KMS-11 (cell line): ENCODE measurements at regions not wholly inside any gene's neighbourhood (a gene's known extent, or its start where the extent isn't known, plus 50 kb on each side); places are given as distances from the start of the nearest gene placed in this dataset.

Experiments
- H2AFZ ChIP-seq: fragments of 200-600 bp; sonication (generic); 2 replicates; pipeline ENCODE4 v1.6.1; 2016; ENCODE audit warnings: antibody characterized with exemption, mixed run types, low read depth
- H3K27ac ChIP-seq: fragments of 200-600 bp; sonication (generic); 2 replicates; pipeline ENCODE4 v1.6.1; 2016; ENCODE audit warnings: mild to moderate bottlenecking, mixed run types
- H3K27me3 ChIP-seq: fragments of 200-600 bp; sonication (generic); 2 replicates; pipeline ENCODE4 v1.6.1; 2017; ENCODE audit warnings: mild to moderate bottlenecking, low read depth, mixed run types, moderate library complexity; ENCODE audit not compliant: insufficient read depth
- H3K36me3 ChIP-seq: fragments of 200-600 bp; sonication (generic); 2 replicates; pipeline ENCODE4 v1.6.1; 2017; ENCODE audit warnings: mild to moderate bottlenecking, mixed run types; ENCODE audit not compliant: insufficient read depth
- H3K4me1 ChIP-seq: fragments of 200-600 bp; sonication (generic); 2 replicates; pipeline ENCODE4 v1.6.1; 2016; ENCODE audit warnings: mild to moderate bottlenecking, low read depth, mixed run types; ENCODE audit not compliant: poor library complexity, severe bottlenecking
- H3K4me2 ChIP-seq: fragments of 200-600 bp; sonication (generic); 2 replicates; pipeline ENCODE4 v1.7.0; 2016; ENCODE audit warnings: mild to moderate bottlenecking, mixed run types
- H3K4me3 ChIP-seq: fragments of 200-600 bp; sonication (generic); IDR thresholded peaks from 2 replicates; pipeline ENCODE4 v1.6.1; 2017; ENCODE audit warnings: low read depth, low read length, mixed read lengths; ENCODE audit not compliant: insufficient read depth
- H3K79me2 ChIP-seq: fragments of 200-600 bp; sonication (generic); 2 replicates; pipeline ENCODE4 v1.6.1; 2016; ENCODE audit warnings: low read depth, mixed run types; ENCODE audit not compliant: insufficient read depth
- H3K9ac ChIP-seq: fragments of 200-600 bp; sonication (generic); 2 replicates; pipeline ENCODE4 v1.6.1; 2016; ENCODE audit warnings: mild to moderate bottlenecking, mixed run types
- H4K20me1 ChIP-seq: fragments of 200-600 bp; sonication (generic); 2 replicates; pipeline ENCODE4 v1.6.1; 2016; ENCODE audit warnings: mild to moderate bottlenecking, mixed run types; ENCODE audit not compliant: insufficient read depth
- CTCF ChIP-seq: fragments of 200-600 bp; sonication (generic); conservative IDR thresholded peaks from 2 replicates; pipeline ENCODE4 v1.6.1; 2017; ENCODE audit warnings: low read depth, mild to moderate bottlenecking, antibody characterized with exemption, low read length, moderate library complexity, mixed read lengths

- H3K36me3 ChIP-seq = no peaks in the 10 kb centered on the region
- no peak overlapping the region for H3K27ac ChIP-seq
- no peak overlapping the region for H3K4me3 ChIP-seq
- no peak for TF ChIP-seq CTCF
- no peaks in the 10 kb centered on the region for H3K79me2 ChIP-seq
- H4K20me1 ChIP-seq = no peaks in the 10 kb centered on the region
- no peaks in the 10 kb centered on the region for H3K27me3 ChIP-seq
- no peak overlapping the region for H3K9ac ChIP-seq
- peaks cover 4% of the 10 kb centered on the region for H3K4me1 ChIP-seq
- no peak overlapping the region for H2AFZ ChIP-seq
- H3K4me2 ChIP-seq = no peak overlapping the region
Measured at GRCh38 chr5:74402553-74402952, 238.0 kb downstream of the ENC1 start.

GRCh38 chr5:74401946-74402320 lies 238.6 kb downstream of the ENC1 start:
- Histone ChIP-seq H3K9ac (no peak overlapping the region), H3K79me2 (no peaks in the 10 kb centered on the region), H3K4me3 (no peak overlapping the region), H3K27ac (no peak overlapping the region), H3K4me2 (no peak overlapping the region), H3K36me3 (no peaks in the 10 kb centered on the region), H3K27me3 (no peaks in the 10 kb centered on the region), H4K20me1 (no peaks in the 10 kb centered on the region), H2AFZ (no peak overlapping the region), H3K4me1 (peaks cover 7% of the 10 kb centered on the region)
- no peak for TF ChIP-seq CTCF

DNA sequence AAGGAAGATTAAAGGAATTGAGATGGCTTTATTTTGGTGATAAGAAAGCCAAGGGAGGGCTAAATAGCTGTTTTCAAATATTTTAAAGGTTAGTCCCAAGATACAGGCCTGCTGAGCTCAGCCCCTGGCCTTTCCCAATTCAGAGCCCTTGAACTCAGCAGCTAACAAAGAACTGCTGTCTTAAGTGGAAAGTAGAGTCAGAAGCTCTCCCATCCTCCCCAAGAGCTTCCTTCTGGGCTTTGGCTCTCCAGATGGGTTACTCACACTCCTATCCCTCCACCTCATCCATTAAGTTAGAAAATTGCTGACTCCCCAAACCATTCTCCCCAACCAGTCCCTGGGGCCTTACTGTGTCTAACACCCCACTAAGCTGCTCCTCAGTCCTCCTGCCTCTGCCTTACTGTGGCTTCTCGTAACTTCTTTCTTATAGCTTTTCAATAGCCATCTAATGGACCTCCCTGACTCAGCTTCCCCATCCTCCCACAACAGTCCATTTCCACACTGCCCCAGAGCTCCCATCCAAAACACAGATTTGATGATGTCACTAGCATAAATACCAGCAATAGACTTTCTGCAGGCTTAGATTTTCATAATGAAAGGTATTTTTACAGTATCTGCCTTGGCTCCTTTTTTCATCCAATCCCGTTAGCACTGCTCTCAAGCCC lies 239.1 kb downstream of the ENC1 start:
- H3K27ac ChIP-seq = no peak overlapping the region
- H3K4me1 ChIP-seq = peaks cover 12% of the 10 kb centered on the region
- H3K27me3 ChIP-seq = no peaks in the 10 kb centered on the region
- H3K79me2 ChIP-seq = no peaks in the 10 kb centered on the region
- no peak overlapping the region for H3K4me2 ChIP-seq
- H3K4me3 ChIP-seq = no peak overlapping the region
- no peaks in the 10 kb centered on the region for H3K36me3 ChIP-seq
- no peak for TF ChIP-seq CTCF
- no peaks in the 10 kb centered on the region for H4K20me1 ChIP-seq
- no peak overlapping the region for H3K9ac ChIP-seq
- H2AFZ ChIP-seq = no peak overlapping the region

DNA sequence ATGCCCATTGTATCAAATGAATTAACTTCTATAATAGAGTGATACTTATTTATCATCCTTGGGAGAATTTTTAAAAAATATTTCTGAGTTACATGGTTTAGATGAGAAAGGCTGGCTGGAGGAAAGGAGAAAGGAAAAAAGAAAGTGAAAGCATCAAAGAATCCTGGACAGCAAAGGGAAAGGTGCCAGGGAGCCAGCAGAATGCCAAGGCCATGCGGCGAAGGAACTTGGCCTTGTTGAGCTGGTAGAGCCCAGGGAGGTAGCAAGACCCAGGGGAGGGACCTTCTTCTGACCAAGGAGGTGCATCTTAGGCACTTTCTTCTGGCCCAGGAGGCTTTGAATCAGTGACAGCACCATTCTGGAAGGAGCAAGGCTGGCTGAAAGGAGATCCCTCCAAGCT lies 240.5 kb downstream of the ENC1 start:
- no peaks in the 10 kb centered on the region for H3K27me3 ChIP-seq
- no peak overlapping the region for H2AFZ ChIP-seq
- no peaks in the 10 kb centered on the region for H3K36me3 ChIP-seq
- H3K4me3 ChIP-seq = no peak overlapping the region
- H3K9ac ChIP-seq = no peak overlapping the region
- no peak for TF ChIP-seq CTCF
- H3K4me2 ChIP-seq = no peak overlapping the region
- H3K4me1 ChIP-seq = peaks cover 25% of the 10 kb centered on the region
- no peak overlapping the region for H3K27ac ChIP-seq
- H3K79me2 ChIP-seq = no peaks in the 10 kb centered on the region
- H4K20me1 ChIP-seq = no peaks in the 10 kb centered on the region
